ENCODE measurements at regions not wholly inside any gene's neighbourhood (a gene's known extent, or its start where the extent isn't known, plus 50 kb on each side); places are given as distances from the start of the nearest gene placed in this dataset.

- H3K4me1 ChIP-seq (ENCODE audit: control insufficient read depth, low read length), result no peaks in the 10 kb centered on the region
- H3K36me3 ChIP-seq (ENCODE audit: control insufficient read depth, low read length), result no peaks in the 10 kb centered on the region
- H3K4me3 ChIP-seq (ENCODE audit: low read length), result no peak overlapping the region
- no peaks in the 10 kb centered on the region for H3K79me2 ChIP-seq (ENCODE audit: control insufficient read depth, low read length)
- TF ChIP-seq, protein P1, sequence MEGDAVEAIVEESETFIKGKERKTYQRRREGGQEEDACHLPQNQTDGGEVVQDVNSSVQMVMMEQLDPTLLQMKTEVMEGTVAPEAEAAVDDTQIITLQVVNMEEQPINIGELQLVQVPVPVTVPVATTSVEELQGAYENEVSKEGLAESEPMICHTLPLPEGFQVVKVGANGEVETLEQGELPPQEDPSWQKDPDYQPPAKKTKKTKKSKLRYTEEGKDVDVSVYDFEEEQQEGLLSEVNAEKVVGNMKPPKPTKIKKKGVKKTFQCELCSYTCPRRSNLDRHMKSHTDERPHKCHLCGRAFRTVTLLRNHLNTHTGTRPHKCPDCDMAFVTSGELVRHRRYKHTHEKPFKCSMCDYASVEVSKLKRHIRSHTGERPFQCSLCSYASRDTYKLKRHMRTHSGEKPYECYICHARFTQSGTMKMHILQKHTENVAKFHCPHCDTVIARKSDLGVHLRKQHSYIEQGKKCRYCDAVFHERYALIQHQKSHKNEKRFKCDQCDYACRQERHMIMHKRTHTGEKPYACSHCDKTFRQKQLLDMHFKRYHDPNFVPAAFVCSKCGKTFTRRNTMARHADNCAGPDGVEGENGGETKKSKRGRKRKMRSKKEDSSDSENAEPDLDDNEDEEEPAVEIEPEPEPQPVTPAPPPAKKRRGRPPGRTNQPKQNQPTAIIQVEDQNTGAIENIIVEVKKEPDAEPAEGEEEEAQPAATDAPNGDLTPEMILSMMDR (IDR thresholded peaks at IDR 0.05; ENCODE audit: low read depth, low read length, poor library complexity, severe bottlenecking), result no peak
- no peak for TF ChIP-seq EZH2phosphoT487 (IDR thresholded peaks at IDR 0.05; ENCODE audit: borderline replicate concordance, low read length)
- no peaks in the 10 kb centered on the region for H3K9me3 ChIP-seq (ENCODE audit: control insufficient read depth, insufficient read depth, low read length)
- no peaks in the 10 kb centered on the region for H3K27me3 ChIP-seq (ENCODE audit: control insufficient read depth, low read length)
- no peaks in the 10 kb centered on the region for H3F3A ChIP-seq (ENCODE audit: control insufficient read depth, insufficient read depth)
- no peak overlapping the region for H3K4me2 ChIP-seq (ENCODE audit: low read length)
- H3K27ac ChIP-seq (ENCODE audit: low read depth, low read length), result no peak overlapping the region
- H4K20me1 ChIP-seq (ENCODE audit: control insufficient read depth, insufficient read depth, low read depth, low read length), result no peaks in the 10 kb centered on the region
- H3K9me2 ChIP-seq (replicated peaks; ENCODE audit: control insufficient read depth, low read length), result no peaks in the 10 kb centered on the region
Measured at GRCh38 chr9:30015073-30015472, 2369.4 kb upstream of the ACO1 start.

GRCh38 chr9:30020161-30020560 lies 2364.3 kb upstream of the ACO1 start:
- no peak for TF ChIP-seq EZH2phosphoT487 (IDR thresholded peaks at IDR 0.05; ENCODE audit: borderline replicate concordance, low read length)
- TF ChIP-seq, protein P1 (IDR thresholded peaks at IDR 0.05; ENCODE audit: low read depth, low read length, poor library complexity, severe bottlenecking), result no peak
- Histone ChIP-seq H3K9me2 (replicated peaks; ENCODE audit: control insufficient read depth, low read length) (no peaks in the 10 kb centered on the region), H3K36me3 (ENCODE audit: control insufficient read depth, low read length) (no peaks in the 10 kb centered on the region), H3K79me2 (ENCODE audit: control insufficient read depth, low read length) (no peaks in the 10 kb centered on the region), H3K27ac (ENCODE audit: low read depth, low read length) (no peak overlapping the region), H3K4me1 (ENCODE audit: control insufficient read depth, low read length) (no peaks in the 10 kb centered on the region), H4K20me1 (ENCODE audit: control insufficient read depth, insufficient read depth, low read depth, low read length) (no peaks in the 10 kb centered on the region), H3K27me3 (ENCODE audit: control insufficient read depth, low read length) (no peaks in the 10 kb centered on the region), H3K4me3 (ENCODE audit: low read length) (no peak overlapping the region), H3F3A (ENCODE audit: control insufficient read depth, insufficient read depth) (no peaks in the 10 kb centered on the region), H3K4me2 (ENCODE audit: low read length) (no peak overlapping the region), H3K9me3 (ENCODE audit: control insufficient read depth, insufficient read depth, low read length) (no peaks in the 10 kb centered on the region)

- no peaks in the 10 kb centered on the region for H3K4me1 ChIP-seq (ENCODE audit: control insufficient read depth, low read length)
- H3F3A ChIP-seq (ENCODE audit: control insufficient read depth, insufficient read depth), result no peaks in the 10 kb centered on the region
- H3K36me3 ChIP-seq (ENCODE audit: control insufficient read depth, low read length), result no peaks in the 10 kb centered on the region
Measured at GRCh38 chr9:30035761-30036160, 2348.7 kb upstream of the ACO1 start.

More at GRCh38 chr9:30035761-30036160, 2348.7 kb upstream of the ACO1 start:
- H3K27me3 ChIP-seq (ENCODE audit: control insufficient read depth, low read length), result no peaks in the 10 kb centered on the region
- no peaks in the 10 kb centered on the region for H4K20me1 ChIP-seq (ENCODE audit: control insufficient read depth, insufficient read depth, low read depth, low read length)
- no peaks in the 10 kb centered on the region for H3K9me2 ChIP-seq (replicated peaks; ENCODE audit: control insufficient read depth, low read length)
- no peaks in the 10 kb centered on the region for H3K79me2 ChIP-seq (ENCODE audit: control insufficient read depth, low read length)
- H3K27ac ChIP-seq (ENCODE audit: low read depth, low read length), result no peak overlapping the region
- H3K4me2 ChIP-seq (ENCODE audit: low read length), result no peak overlapping the region
- TF ChIP-seq, protein P1 (IDR thresholded peaks at IDR 0.05; ENCODE audit: low read depth, low read length, poor library complexity, severe bottlenecking), result no peak
- no peak for TF ChIP-seq EZH2phosphoT487 (IDR thresholded peaks at IDR 0.05; ENCODE audit: borderline replicate concordance, low read length)
- no peak overlapping the region for H3K4me3 ChIP-seq (ENCODE audit: low read length)
- H3K9me3 ChIP-seq (ENCODE audit: control insufficient read depth, insufficient read depth, low read length), result 0 out of 2 replicates have a peak, but pooled peaks cover 4% of the 10 kb centered on the region

Data from DOHH2 (cell line).